HCT116 (cell line): ENCODE measurements at regions not wholly inside any gene's neighbourhood (a gene's known extent, or its start where the extent isn't known, plus 50 kb on each side); places are given as distances from the start of the nearest gene placed in this dataset.

ENCODE experiments used
- ATAC-seq: fragments of 200-7000 bp; cut with Tn5 transposase; 2 replicates; pipeline ENCODE4 v1.9.1; 2020; ENCODE audit warnings: mild to moderate bottlenecking, moderate library complexity
- BruUV-seq: library from RNA; stranded (reverse); fragments of 400-500 nt; replicated peaks from 2 replicates; lab custom pipeline; 2021; lab: Mats Ljungman, UMichigan
- CTCF ChIA-PET: fragments of 300-600 bp; sonication (Branson Sonifier 250); formaldehyde crosslinking; loops from one replicate; lab custom pipeline; 2021; ENCODE audit warnings: antibody characterized with exemption; lab: Charles Lee
- POLR2A ChIA-PET: fragments of 300-600, 350-600 bp; sonication (Branson Sonifier 250); formaldehyde crosslinking; loops from one replicate; lab custom pipeline; 2021; ENCODE audit warnings: antibody characterized with exemption; lab: Charles Lee
- RAD21 ChIA-PET, 2 experiments: fragments of 300-600 bp; sonication (Branson Sonifier 250); formaldehyde crosslinking; loops; one replicate each; lab custom pipeline; 2023; ENCODE audit warnings: low total read pairs in 2 of 2; ENCODE audit not compliant: uncharacterized antibody in 2 of 2, unreplicated experiment in 2 of 2, low non-redundant PET in 1 of 2; lab: Charles Lee
- DNase-seq: peaks from one replicate; pipeline ENCODE4 v3.0.0-alpha.2; 2010; ENCODE audit warnings: low read depth, low spot score
- H2AFZ ChIP-seq: fragments of 200-600 bp; shearing (Covaris generic), sonication (generic); 2 replicates; pipeline ENCODE4 v1.6.1; 2017; ENCODE audit warnings: low read depth, mixed run types, mixed read lengths, antibody characterized with exemption, low read length; ENCODE audit not compliant: poor library complexity, severe bottlenecking
- H3K27ac ChIP-seq: 2 replicates; pipeline ENCODE4 v1.5.1; 2012; ENCODE audit warnings: low read depth, low read length
- H3K27me3 ChIP-seq: fragments of 200-600 bp; sonication (generic); 2 replicates; pipeline ENCODE4 v1.6.1; 2016; ENCODE audit warnings: mixed run types, low read length, mixed read lengths; ENCODE audit not compliant: insufficient read depth
- H3K36me3 ChIP-seq, 2 experiments: fragments of 200-500 bp in 1 of 2; fragments of 200-600 bp in 1 of 2; sonication (Bioruptor generic) in 1 of 2; sonication (generic) in 1 of 2; 2 replicates each; pipeline versions ENCODE4 v1.5.1 to v1.6.1; 2014 to 2016; ENCODE audit warnings: low read length in 2 of 2, inconsistent platforms in 1 of 2, mixed read lengths in 1 of 2, mixed run types in 1 of 2; ENCODE audit not compliant: insufficient read depth in 2 of 2, control insufficient read depth in 1 of 2
- H3K4me1 ChIP-seq, 2 experiments: fragments of 200-600 bp in 1 of 2; sonication (generic) in 1 of 2; 2 replicates each; pipeline versions ENCODE4 v1.5.1 to v1.6.1; 2012 to 2017; ENCODE audit warnings: low read length in 2 of 2, inconsistent platforms in 1 of 2, mild to moderate bottlenecking in 1 of 2, mixed read lengths in 1 of 2, mixed run types in 1 of 2, moderate library complexity in 1 of 2; ENCODE audit not compliant: insufficient read depth in 2 of 2, control insufficient read depth in 1 of 2
- H3K4me2 ChIP-seq: fragments of 200-600 bp; sonication (generic); 2 replicates; pipeline ENCODE4 v1.6.1; 2017; ENCODE audit warnings: mixed run types, low read length, mixed read lengths
- H3K4me3 ChIP-seq, 2 experiments: fragments of 200-600 bp in 1 of 2; sonication (generic) in 1 of 2; replicated peaks in 1 of 2; 2 replicates each; pipeline ENCODE4 v1.5.1; 2011 to 2016; ENCODE audit warnings: low read length in 2 of 2, control low read depth in 1 of 2, low read depth in 1 of 2, mild to moderate bottlenecking in 1 of 2, mixed read lengths in 1 of 2, mixed run types in 1 of 2
- H3K79me2 ChIP-seq: fragments of 200-600 bp; sonication (generic); 2 replicates; pipeline ENCODE4 v1.6.1; 2017; ENCODE audit warnings: mild to moderate bottlenecking, mixed run types, low read length, moderate library complexity, mixed read lengths; ENCODE audit not compliant: insufficient read depth
- H3K9ac ChIP-seq: fragments of 200-600 bp; sonication (generic); 2 replicates; pipeline ENCODE4 v1.6.1; 2016; ENCODE audit warnings: low read length, mixed read lengths
- H3K9me2 ChIP-seq: fragments of 200-600 bp; sonication (generic), shearing (Covaris generic); 2 replicates; pipeline ENCODE4 v1.6.1; 2017; ENCODE audit warnings: mixed run types, mild to moderate bottlenecking, moderate library complexity; ENCODE audit not compliant: insufficient read depth
- H3K9me3 ChIP-seq, 2 experiments: fragments of 200-500 bp in 1 of 2; fragments of 200-600 bp in 1 of 2; sonication (Bioruptor generic) in 1 of 2; sonication (generic) in 1 of 2; 2 replicates each; pipeline ENCODE4 v1.6.1; 2014 to 2017; ENCODE audit warnings: low read length in 2 of 2, mixed read lengths in 2 of 2, inconsistent platforms in 1 of 2, low read depth in 1 of 2, mild to moderate bottlenecking in 1 of 2, mixed run types in 1 of 2, moderate library complexity in 1 of 2; ENCODE audit not compliant: control insufficient read depth in 1 of 2, insufficient read depth in 1 of 2
- H4K20me1 ChIP-seq: fragments of 200-600 bp; sonication (generic), shearing (Covaris generic); 2 replicates; pipeline ENCODE4 v1.6.1; 2017; ENCODE audit warnings: mixed run types, mild to moderate bottlenecking, moderate library complexity; ENCODE audit not compliant: insufficient read depth
- ATF3 ChIP-seq: IDR thresholded peaks from 2 replicates; pipeline ENCODE4 v1.6.1; 2012
- CTCF ChIP-seq, 3 experiments: fragments of 200-600 bp in 1 of 3; sonication (generic) in 1 of 3; IDR thresholded peaks in 2 of 3; conservative IDR thresholded peaks in 1 of 3; 2 replicates each; pipeline ENCODE4 v1.5.1; 2012 to 2017; ENCODE audit warnings: low read depth in 2 of 3, low read length in 2 of 3, antibody characterized with exemption in 1 of 3, borderline replicate concordance in 1 of 3, control low read depth in 1 of 3, mild to moderate bottlenecking in 1 of 3, mixed read lengths in 1 of 3, mixed run types in 1 of 3, moderate library complexity in 1 of 3; ENCODE audit not compliant: insufficient read depth in 1 of 3
- EGR1 ChIP-seq: IDR thresholded peaks from 2 replicates; pipeline ENCODE4 v1.6.1; 2012; ENCODE audit warnings: low read depth
- ELF1 ChIP-seq: IDR thresholded peaks from 2 replicates; pipeline ENCODE4 v1.6.1; 2012; ENCODE audit warnings: low read depth, borderline replicate concordance
- EZH2 ChIP-seq: fragments of 200-600 bp; sonication (generic); IDR thresholded peaks from 2 replicates; pipeline ENCODE4 v1.6.1; 2017; ENCODE audit warnings: antibody characterized with exemption, mixed run types
- FOSL1 ChIP-seq: IDR thresholded peaks from 2 replicates; pipeline ENCODE4 v1.6.1; 2012; ENCODE audit warnings: low read depth
- MAX ChIP-seq: IDR thresholded peaks from 2 replicates; pipeline ENCODE4 v1.6.1; 2012
- REST ChIP-seq: IDR thresholded peaks from 2 replicates; pipeline ENCODE4 v1.6.1; 2012; ENCODE audit warnings: low read depth
- SIN3A ChIP-seq: IDR thresholded peaks from 2 replicates; pipeline ENCODE4 v1.6.1; 2012; ENCODE audit warnings: low read depth
- SRF ChIP-seq: IDR thresholded peaks from 2 replicates; pipeline ENCODE4 v1.6.1; 2012; ENCODE audit warnings: low read depth
- TCF7L2 ChIP-seq: IDR thresholded peaks from 2 replicates; pipeline ENCODE4 v1.7.0; 2011; ENCODE audit warnings: borderline replicate concordance, inconsistent platforms; ENCODE audit not compliant: insufficient read depth, insufficient read length; ENCODE audit errors: extremely low read depth
- YY1 ChIP-seq: IDR thresholded peaks from 2 replicates; pipeline ENCODE4 v1.6.1; 2011; ENCODE audit warnings: low read length, low read depth, moderate library complexity, mild to moderate bottlenecking; ENCODE audit not compliant: insufficient replicate concordance; ENCODE audit errors: extremely low read depth
- ZFX ChIP-seq: fragments of 450-650 bp; IDR thresholded peaks from 2 replicates; pipeline ENCODE4 v1.6.1; 2017
- intact Hi-C: fragments of 100-400 bp; cut with micrococcal nuclease; formaldehyde crosslinking; loops from 2 replicates; pipeline ENCODE4 v1.10.0; 2022

GRCh38 chr2:33848486-33848885, 249.4 kb upstream of the FAM98A start:
- intact Hi-C loops: no loop called here
- no peak overlapping the region for H2AFZ ChIP-seq
- no peak overlapping the region for H3K9ac ChIP-seq
- ChIA-PET POLR2A (no interaction called here), RAD21 (no interaction called here), CTCF (no interaction called here)
- no peaks in the 10 kb centered on the region for H3K27me3 ChIP-seq
- no peaks in the 10 kb centered on the region for H3K9me2 ChIP-seq
- no peak for TF ChIP-seq MAX
- TF ChIP-seq SIN3A: no peak
- TF ChIP-seq ZFX: no peak
- no peak for TF ChIP-seq ELF1
- TF ChIP-seq EGR1: no peak
- no peak for TF ChIP-seq SRF
- no peaks in the 10 kb centered on the region; a peak in 1 of 4 replicates for H3K9me3 ChIP-seq
- no peaks in the 10 kb centered on the region for H3K36me3 ChIP-seq
- no peak for DNase-seq
- H3K4me2 ChIP-seq: no peak overlapping the region
- H4K20me1 ChIP-seq: no peaks in the 10 kb centered on the region
- no peak for ATAC-seq
- no peak overlapping the region for H3K27ac ChIP-seq
- H3K79me2 ChIP-seq: no peaks in the 10 kb centered on the region
- no TSS peak for BruUV-seq
- H3K4me3 ChIP-seq: no peak overlapping the region
- H3K4me1 ChIP-seq: no peaks in the 10 kb centered on the region

GRCh38 chr2:33839791-33840190, 240.7 kb upstream of the FAM98A start:
- no peak overlapping the region for H3K27ac ChIP-seq
- H4K20me1 ChIP-seq: no peaks in the 10 kb centered on the region
- H3K36me3 ChIP-seq: no peaks in the 10 kb centered on the region
- POLR2A ChIA-PET: no interaction called here
- H3K27me3 ChIP-seq: no peaks in the 10 kb centered on the region
- CTCF ChIA-PET: no interaction called here
- no peaks in the 10 kb centered on the region for H3K9me3 ChIP-seq
- no TSS peak for BruUV-seq
- H3K4me3 ChIP-seq: no peak overlapping the region
- RAD21 ChIA-PET: no interaction called here
- no peak overlapping the region for H3K9ac ChIP-seq
- H3K4me1 ChIP-seq: no peaks in the 10 kb centered on the region
- H3K79me2 ChIP-seq: no peaks in the 10 kb centered on the region
- no peak for ATAC-seq
- TF ChIP-seq SRF: no peak
- no peak for TF ChIP-seq MAX
- TF ChIP-seq FOSL1: no peak
- no peak for TF ChIP-seq ELF1
- no peak for TF ChIP-seq CTCF (IDR thresholded peaks at IDR 0.05 in 2 of 3, conservative IDR thresholded peaks at IDR 0.05 in 1 of 3; ENCODE audit: borderline replicate concordance in 1 of 3, insufficient read depth in 1 of 3, low read depth in 2 of 3, low read length in 2 of 3)
- no peak for TF ChIP-seq ZFX
- TF ChIP-seq EGR1: no peak
- no peak for TF ChIP-seq EZH2
- no peak for TF ChIP-seq REST
- no peak for TF ChIP-seq TCF7L2
- no peak for TF ChIP-seq ATF3
- no peak for TF ChIP-seq YY1
- no peak for DNase-seq
- no peaks in the 10 kb centered on the region for H3K9me2 ChIP-seq
- H2AFZ ChIP-seq: no peak overlapping the region
- no peak overlapping the region for H3K4me2 ChIP-seq
- intact Hi-C loops: no loop called here
